Thoracic aorta (tissue), 2 donors: ENCODE measurements at regions not wholly inside any gene's neighbourhood (a gene's known extent, or its start where the extent isn't known, plus 50 kb on each side); places are given as distances from the start of the nearest gene placed in this dataset.
A peak's percentile ranks its signal among the peaks of the same experiment; 100 is the strongest.

ENCODE experiments used
- ATAC-seq: fragments of 150-250 bp; one replicate; pipeline ENCODE4 v1.8.0; 2017; ENCODE audit warnings: low read depth; ENCODE audit not compliant: insufficient number of reproducible peaks, low FRiP score
- DNase-seq: peaks from one replicate; pipeline ENCODE4 v3.0.0-alpha.2; 2020; ENCODE audit warnings: low spot score
- H3K27ac ChIP-seq, 2 donors: fragments of 200-600 bp; sonication (generic); 1 replicate in 1 of 2; 2 replicates in 1 of 2; pipeline ENCODE4 v1.5.1; 2016; ENCODE audit warnings: mild to moderate bottlenecking in 2 of 2, moderate library complexity in 2 of 2
- H3K27me3 ChIP-seq: fragments of 200-600 bp; sonication (generic); replicated peaks from 2 replicates; pipeline ENCODE4 v1.6.0; 2016; ENCODE audit warnings: mild to moderate bottlenecking; ENCODE audit not compliant: insufficient read depth
- H3K36me3 ChIP-seq: fragments of 200-600 bp; sonication (generic); one replicate; pipeline ENCODE4 v1.5.1; 2016
- H3K4me1 ChIP-seq, 2 donors: fragments of 200-600 bp; sonication (generic); 1 replicate in 1 of 2; 2 replicates in 1 of 2; pipeline versions ENCODE4 v1.5.1 to v1.6.0; 2016; ENCODE audit warnings: low read depth in 2 of 2, mild to moderate bottlenecking in 1 of 2; ENCODE audit not compliant: control insufficient read depth in 1 of 2
- H3K4me3 ChIP-seq: fragments of 200-600 bp; sonication (generic); 2 replicates; pipeline ENCODE4 v1.5.1; 2016; ENCODE audit warnings: mild to moderate bottlenecking
- H3K9me3 ChIP-seq: fragments of 200-600 bp; sonication (generic); 2 replicates; pipeline ENCODE4 v1.5.1; 2016
- TF ChIP-seq, protein P1 (sequence below): fragments of 200-600 bp; sonication (generic); IDR thresholded peaks from one replicate; pipeline ENCODE4 v1.5.1; 2019; ENCODE audit warnings: antibody characterized with exemption

DNA sequence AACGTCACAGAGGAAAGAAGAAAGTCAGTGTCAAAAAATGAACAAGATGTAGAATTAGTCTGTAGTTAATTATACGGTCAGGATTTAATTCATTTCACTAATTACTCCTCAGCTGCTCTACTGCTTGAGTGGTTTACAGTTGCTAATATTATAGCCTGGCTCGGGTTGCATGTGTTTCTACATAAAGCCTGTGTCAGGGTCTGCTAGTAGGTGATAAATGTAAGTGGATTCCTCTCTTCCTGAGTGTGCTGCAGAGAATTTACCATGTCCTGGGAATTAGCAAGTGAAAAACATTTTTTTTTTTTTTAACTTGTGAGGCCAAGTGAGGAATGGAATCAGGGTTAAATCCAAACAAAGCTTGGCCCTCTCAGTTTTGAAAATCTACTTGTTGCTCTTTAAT is 622.6 kb downstream of the EPHA4 start:
- no peak overlapping the region for H3K27ac ChIP-seq
- no peaks in the 10 kb centered on the region for H3K36me3 ChIP-seq
- no peak for ATAC-seq
- TF ChIP-seq, protein P1, sequence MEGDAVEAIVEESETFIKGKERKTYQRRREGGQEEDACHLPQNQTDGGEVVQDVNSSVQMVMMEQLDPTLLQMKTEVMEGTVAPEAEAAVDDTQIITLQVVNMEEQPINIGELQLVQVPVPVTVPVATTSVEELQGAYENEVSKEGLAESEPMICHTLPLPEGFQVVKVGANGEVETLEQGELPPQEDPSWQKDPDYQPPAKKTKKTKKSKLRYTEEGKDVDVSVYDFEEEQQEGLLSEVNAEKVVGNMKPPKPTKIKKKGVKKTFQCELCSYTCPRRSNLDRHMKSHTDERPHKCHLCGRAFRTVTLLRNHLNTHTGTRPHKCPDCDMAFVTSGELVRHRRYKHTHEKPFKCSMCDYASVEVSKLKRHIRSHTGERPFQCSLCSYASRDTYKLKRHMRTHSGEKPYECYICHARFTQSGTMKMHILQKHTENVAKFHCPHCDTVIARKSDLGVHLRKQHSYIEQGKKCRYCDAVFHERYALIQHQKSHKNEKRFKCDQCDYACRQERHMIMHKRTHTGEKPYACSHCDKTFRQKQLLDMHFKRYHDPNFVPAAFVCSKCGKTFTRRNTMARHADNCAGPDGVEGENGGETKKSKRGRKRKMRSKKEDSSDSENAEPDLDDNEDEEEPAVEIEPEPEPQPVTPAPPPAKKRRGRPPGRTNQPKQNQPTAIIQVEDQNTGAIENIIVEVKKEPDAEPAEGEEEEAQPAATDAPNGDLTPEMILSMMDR: no peak
- H3K27me3 ChIP-seq: no peaks in the 10 kb centered on the region
- no peaks in the 10 kb centered on the region for H3K9me3 ChIP-seq
- no peak overlapping the region for H3K4me3 ChIP-seq
- H3K4me1 ChIP-seq: no peaks in the 10 kb centered on the region
- no peak for DNase-seq

DNA sequence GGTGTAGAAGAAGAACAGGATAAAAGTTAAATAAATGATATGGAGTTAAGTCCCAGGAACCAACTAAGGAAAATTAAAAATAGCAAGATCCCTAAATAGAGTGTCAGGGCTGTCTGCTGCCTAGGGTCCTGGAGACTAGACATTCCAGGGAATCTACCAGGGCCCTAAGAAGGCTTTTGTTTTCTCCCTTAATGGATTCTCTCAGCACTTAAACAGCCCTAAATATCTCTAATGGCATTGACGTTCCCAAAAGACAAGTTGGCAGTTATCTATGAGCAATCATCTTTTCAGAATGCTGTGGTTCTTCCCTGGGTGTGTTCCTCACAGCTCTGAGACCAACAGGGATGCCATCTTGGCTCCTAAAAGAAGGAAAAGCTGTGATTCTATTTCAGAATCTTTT is 616.3 kb downstream of the EPHA4 start:
- H3K27me3 ChIP-seq: no peaks in the 10 kb centered on the region
- H3K9me3 ChIP-seq: no peaks in the 10 kb centered on the region
- ATAC-seq (no peak), DNase-seq (no peak)
- peaks cover 10 to 18% of the 10 kb centered on the region in 2 donors for H3K4me1 ChIP-seq
- H3K36me3 ChIP-seq: no peaks in the 10 kb centered on the region
- TF ChIP-seq, protein P1: no peak
- no peak overlapping the region for H3K4me3 ChIP-seq
- H3K27ac ChIP-seq: no peak overlapping the region

DNA sequence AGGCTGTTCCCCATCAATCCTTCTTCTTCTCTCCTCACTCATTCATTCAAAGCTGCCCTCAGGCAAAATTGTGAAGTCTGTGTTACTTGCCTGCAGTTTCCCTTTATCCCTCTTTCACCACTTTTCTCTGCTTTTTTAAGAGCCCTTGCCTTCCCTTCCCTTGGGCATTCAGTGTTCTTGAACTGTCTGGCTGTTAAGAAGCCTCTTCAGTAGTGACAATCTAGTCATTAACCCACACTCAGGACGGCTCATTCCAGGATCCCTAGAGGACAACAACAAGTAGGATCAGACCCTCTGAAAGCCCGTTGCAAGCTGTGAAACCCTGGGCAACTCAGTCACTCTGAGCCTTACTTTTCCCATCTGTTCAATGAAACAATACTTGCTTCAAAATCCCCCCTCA is 615.7 kb downstream of the EPHA4 start:
- Histone ChIP-seq H3K27ac (no peak overlapping the region), H3K4me3 (no peak overlapping the region), H3K4me1 (peaks cover 10 to 24% of the 10 kb centered on the region in 2 donors), H3K36me3 (no peaks in the 10 kb centered on the region), H3K9me3 (no peaks in the 10 kb centered on the region), H3K27me3 (no peaks in the 10 kb centered on the region)
- TF ChIP-seq, protein P1: no peak
- DNase-seq (no peak), ATAC-seq (no peak)

DNA sequence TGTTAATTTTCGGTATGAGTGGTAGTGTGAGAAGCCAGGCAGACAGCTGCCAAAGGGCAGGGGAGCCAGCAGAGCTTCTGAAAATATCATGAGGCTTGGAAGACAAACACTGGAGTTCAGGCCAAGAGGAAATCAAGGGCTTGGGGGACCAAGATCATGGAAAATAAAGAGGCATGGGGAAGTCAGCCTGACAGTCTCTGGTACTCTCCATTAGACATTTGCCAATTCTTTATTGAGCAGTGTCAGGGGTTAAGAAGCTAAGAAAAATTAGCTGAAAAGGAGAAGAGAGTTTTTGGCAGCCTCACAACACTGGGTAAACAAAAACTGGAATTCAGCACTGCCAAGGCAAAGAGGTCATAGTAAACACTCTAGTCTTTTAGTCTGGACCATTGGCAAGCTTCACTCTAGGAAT is 612.7 kb downstream of the EPHA4 start:
- no peaks in the 10 kb centered on the region for H3K27me3 ChIP-seq
- H3K27ac ChIP-seq: peak overlapping the region in 1 of 2 donors; percentile 14

DNA sequence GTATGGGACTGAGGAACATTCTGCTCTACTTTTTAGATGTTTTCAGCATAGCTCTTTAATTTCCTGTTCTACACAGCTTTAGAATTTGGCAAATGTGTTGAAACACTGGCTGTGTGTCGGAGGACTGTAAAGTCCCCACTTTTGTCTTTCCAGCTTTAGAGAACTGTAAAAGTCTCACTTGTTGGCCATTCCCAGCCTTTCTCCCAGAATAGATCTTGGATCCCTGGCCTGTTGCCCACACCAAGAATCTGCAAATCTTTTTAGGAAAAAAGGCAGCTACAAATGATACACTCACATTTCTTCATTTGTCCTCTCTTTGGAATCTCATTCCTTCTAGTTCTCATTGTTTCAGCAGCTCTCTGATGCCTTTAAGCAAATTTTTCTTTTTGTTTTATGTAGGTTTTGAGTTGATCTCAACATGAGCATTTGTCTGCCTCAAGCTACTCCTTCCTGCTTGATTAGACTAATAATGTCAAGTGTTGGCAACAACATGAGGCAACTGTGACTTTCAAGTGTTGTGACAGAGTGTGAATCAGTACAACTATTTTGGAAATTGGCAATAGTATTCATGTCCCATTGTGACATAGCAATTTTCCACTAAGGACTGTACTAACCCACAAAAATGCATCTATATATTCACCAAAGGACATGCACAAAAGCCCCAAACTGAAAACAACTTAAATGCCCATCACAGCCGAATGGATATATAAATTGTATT is 610.8 kb downstream of the EPHA4 start:
- TF ChIP-seq, protein P1: no peak
- H3K27me3 ChIP-seq: no peaks in the 10 kb centered on the region
- H3K36me3 ChIP-seq: no peaks in the 10 kb centered on the region
- H3K4me1 ChIP-seq: peaks cover 10 to 33% of the 10 kb centered on the region in 2 donors
- H3K27ac ChIP-seq: no peak overlapping the region
- no peak for ATAC-seq
- DNase-seq: no peak
- H3K9me3 ChIP-seq: no peaks in the 10 kb centered on the region
- H3K4me3 ChIP-seq: no peak overlapping the region

More for the DNA sequence above, 612.7 kb downstream of the EPHA4 start:
- TF ChIP-seq, protein P1: no peak
- Histone ChIP-seq H3K4me3 (no peak overlapping the region), H3K4me1 (peaks cover 10 to 33% of the 10 kb centered on the region in 2 donors), H3K36me3 (no peaks in the 10 kb centered on the region), H3K9me3 (no peaks in the 10 kb centered on the region)
- ATAC-seq (no peak), DNase-seq (no peak)
